Activated naive CD8-positive, alpha-beta T cell treated with anti-CD3 and anti-CD28 coated beads, Interleukin-2, amount 10 ng/mL, durations not matched to agents 7 days and 5 days (primary cell): ENCODE measurements at regions not wholly inside any gene's neighbourhood (a gene's known extent, or its start where the extent isn't known, plus 50 kb on each side); places are given as distances from the start of the nearest gene placed in this dataset.

Experiments used
- ATAC-seq: fragments of 150-1000 bp; cut with Tn5 transposase; one replicate; pipeline ENCODE4 v1.10.0; 2021; ENCODE audit warnings: low read depth, moderate library complexity
- POLR2A ChIA-PET: fragments of 350-600 bp; sonication (Branson Sonifier 250); formaldehyde crosslinking; loops from one replicate; lab custom pipeline; 2021; ENCODE audit warnings: antibody characterized with exemption; lab: Charles Lee
- DNase-seq: peaks from one replicate; pipeline ENCODE4 v3.0.0; 2021
- H3K27ac Mint-ChIP-seq: one replicate; pipeline ENCODE4 v1.8.0; 2022; ENCODE audit warnings: mild to moderate bottlenecking, mixed read lengths
- H3K27me3 Mint-ChIP-seq: one replicate; pipeline ENCODE4 v1.8.0; 2022; ENCODE audit warnings: mild to moderate bottlenecking, moderate library complexity, mixed read lengths
- H3K36me3 Mint-ChIP-seq: one replicate; pipeline ENCODE4 v1.8.0; 2021; ENCODE audit warnings: mild to moderate bottlenecking, mixed read lengths
- H3K4me1 Mint-ChIP-seq: one replicate; pipeline ENCODE4 v1.8.0; 2021; ENCODE audit warnings: mixed read lengths
- H3K4me3 Mint-ChIP-seq: one replicate; pipeline ENCODE4 v1.8.0; 2022; ENCODE audit warnings: mild to moderate bottlenecking, moderate library complexity, mixed read lengths
- H3K9me3 Mint-ChIP-seq: one replicate; pipeline ENCODE4 v1.8.0; 2021; ENCODE audit warnings: mixed read lengths

- POLR2A ChIA-PET, result no interaction called here
- Mint-ChIP-seq H3K27me3 (no peaks in the 10 kb centered on the region), H3K27ac (no peak overlapping the region)
Measured at GRCh38 chr2:17282245-17282644, 236.0 kb downstream of the RAD51AP2 start.

DNA sequence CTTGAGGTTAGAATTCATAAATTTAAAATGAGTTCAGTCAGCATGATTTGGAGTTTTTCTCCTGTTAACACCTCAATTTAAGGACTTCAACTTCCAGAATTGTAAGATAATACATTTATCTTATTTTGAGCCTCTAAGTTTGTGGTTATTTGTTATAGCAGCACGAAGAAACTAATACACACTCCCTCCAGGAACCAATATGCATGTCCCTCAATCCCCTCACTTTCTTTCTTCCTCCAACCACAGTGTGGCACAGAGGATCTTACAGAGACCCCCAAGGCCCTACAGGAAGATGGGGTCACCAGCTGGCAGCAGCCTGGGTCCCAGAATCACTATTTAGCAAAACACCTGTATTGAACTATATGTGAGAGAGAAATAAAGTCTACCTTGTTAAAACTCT lies 242.0 kb downstream of the RAD51AP2 start:
- no peak for ATAC-seq
- H3K4me3 Mint-ChIP-seq, result no peak overlapping the region
- POLR2A ChIA-PET, result no interaction called here
- H3K36me3 Mint-ChIP-seq, result no peaks in the 10 kb centered on the region
- no peaks in the 10 kb centered on the region for H3K9me3 Mint-ChIP-seq
- DNase-seq, result no peak
- no peak overlapping the region for H3K27ac Mint-ChIP-seq
- H3K4me1 Mint-ChIP-seq, result no peaks in the 10 kb centered on the region
- H3K27me3 Mint-ChIP-seq, result no peaks in the 10 kb centered on the region

More at GRCh38 chr2:17282245-17282644, 236.0 kb downstream of the RAD51AP2 start:
- Mint-ChIP-seq H3K9me3 (peaks cover 4% of the 10 kb centered on the region), H3K4me3 (no peak overlapping the region), H3K4me1 (peaks cover 1% of the 10 kb centered on the region), H3K36me3 (no peaks in the 10 kb centered on the region)
- ATAC-seq (no peak), DNase-seq (no peak)

GRCh38 chr2:17272652-17273525 lies 245.4 kb downstream of the RAD51AP2 start:
- no peak overlapping the region for H3K27ac Mint-ChIP-seq
- POLR2A ChIA-PET, result no interaction called here
- no peak overlapping the region for H3K4me3 Mint-ChIP-seq
- no peaks in the 10 kb centered on the region for H3K4me1 Mint-ChIP-seq
- DNase-seq (no peak), ATAC-seq (no peak)
- no peaks in the 10 kb centered on the region for H3K36me3 Mint-ChIP-seq
- no peaks in the 10 kb centered on the region for H3K9me3 Mint-ChIP-seq
- no peaks in the 10 kb centered on the region for H3K27me3 Mint-ChIP-seq

DNA sequence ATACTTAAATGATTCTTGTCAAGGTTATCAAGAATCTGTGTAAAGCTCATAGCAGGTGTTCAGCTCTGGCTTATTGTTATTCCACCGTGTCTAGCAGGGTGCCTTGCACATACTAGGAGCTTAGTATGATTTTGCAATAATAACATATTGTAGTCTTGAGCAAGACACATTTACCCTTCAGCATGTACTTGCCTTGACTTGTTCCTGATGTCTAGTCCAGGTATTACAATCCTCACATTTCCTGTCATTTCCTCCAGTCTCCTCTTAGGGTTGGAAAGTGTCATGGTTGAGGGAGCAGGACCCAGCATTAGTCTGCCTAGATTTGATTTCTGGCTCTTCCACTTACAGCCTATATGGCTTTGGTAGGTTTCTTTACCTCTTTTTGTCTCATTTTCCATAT lies 246.1 kb downstream of the RAD51AP2 start:
- ATAC-seq (no peak), DNase-seq (no peak)
- Mint-ChIP-seq H3K36me3 (no peaks in the 10 kb centered on the region), H3K27ac (no peak overlapping the region), H3K9me3 (no peaks in the 10 kb centered on the region), H3K27me3 (no peaks in the 10 kb centered on the region), H3K4me3 (no peak overlapping the region), H3K4me1 (no peaks in the 10 kb centered on the region)
- POLR2A ChIA-PET, result interaction anchor here (0.5 kb wide), 1 partner anchor 326 kb away, joined by 3 read pairs; no protein-coding TSS in a partner anchor

GRCh38 chr2:17271416-17271815 lies 246.8 kb downstream of the RAD51AP2 start:
- H3K4me1 Mint-ChIP-seq, result no peaks in the 10 kb centered on the region
- no peaks in the 10 kb centered on the region for H3K9me3 Mint-ChIP-seq
- POLR2A ChIA-PET, result no interaction called here
- H3K27me3 Mint-ChIP-seq, result no peaks in the 10 kb centered on the region
- H3K36me3 Mint-ChIP-seq, result no peaks in the 10 kb centered on the region
- H3K4me3 Mint-ChIP-seq, result no peak overlapping the region
- ATAC-seq (no peak), DNase-seq (no peak)
- no peak overlapping the region for H3K27ac Mint-ChIP-seq

- no peak overlapping the region for H3K4me3 Mint-ChIP-seq
- no peak overlapping the region for H3K27ac Mint-ChIP-seq
- no peak for ATAC-seq
Measured at GRCh38 chr2:17270894-17271293, 247.3 kb downstream of the RAD51AP2 start.

GRCh38 chr2:17263570-17263968 lies 254.7 kb downstream of the RAD51AP2 start:
- no peaks in the 10 kb centered on the region for H3K4me1 Mint-ChIP-seq
- POLR2A ChIA-PET, result no interaction called here
- DNase-seq (no peak), ATAC-seq (no peak)
- H3K9me3 Mint-ChIP-seq, result no peaks in the 10 kb centered on the region
- no peak overlapping the region for H3K4me3 Mint-ChIP-seq
- no peaks in the 10 kb centered on the region for H3K36me3 Mint-ChIP-seq
- no peak overlapping the region for H3K27ac Mint-ChIP-seq
- H3K27me3 Mint-ChIP-seq, result no peaks in the 10 kb centered on the region

More at GRCh38 chr2:17270894-17271293, 247.3 kb downstream of the RAD51AP2 start:
- POLR2A ChIA-PET, result no interaction called here
- Mint-ChIP-seq H3K27me3 (no peaks in the 10 kb centered on the region), H3K4me1 (no peaks in the 10 kb centered on the region), H3K36me3 (no peaks in the 10 kb centered on the region), H3K9me3 (no peaks in the 10 kb centered on the region)
- DNase-seq, result no peak

DNA sequence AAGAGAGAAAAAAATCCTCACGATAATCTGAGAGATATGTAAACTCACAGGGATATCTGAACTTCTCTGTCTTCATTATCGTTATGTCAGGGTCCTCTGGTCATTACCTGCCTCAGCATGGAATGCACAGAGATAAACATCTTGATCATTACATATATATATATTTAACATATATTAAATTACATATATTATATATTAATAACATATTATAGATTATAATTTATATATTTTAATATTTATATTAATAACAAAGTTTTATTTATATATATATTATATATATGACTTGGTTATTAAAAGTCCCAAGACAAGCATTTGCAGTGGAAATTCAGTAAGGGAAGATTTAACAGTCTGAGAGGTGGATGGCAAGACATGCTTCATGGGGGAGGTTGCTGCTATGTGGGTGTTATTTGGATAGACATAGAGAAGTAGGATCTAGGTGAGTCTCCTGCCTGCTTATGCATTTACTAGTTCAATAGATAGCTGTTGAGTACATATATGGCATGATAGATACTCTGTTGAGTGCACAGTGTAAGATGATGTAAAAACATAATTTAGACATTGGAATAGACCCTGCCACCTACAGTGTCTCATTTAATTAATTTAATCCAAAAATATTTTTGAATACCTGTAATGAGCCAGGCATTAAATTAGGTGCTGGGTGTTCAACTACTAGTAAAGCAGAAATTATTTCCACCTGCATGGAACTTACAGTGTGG lies 255.2 kb downstream of the RAD51AP2 start:
- no peaks in the 10 kb centered on the region for H3K4me1 Mint-ChIP-seq
- H3K36me3 Mint-ChIP-seq, result no peaks in the 10 kb centered on the region
- H3K9me3 Mint-ChIP-seq, result no peaks in the 10 kb centered on the region
- no peaks in the 10 kb centered on the region for H3K27me3 Mint-ChIP-seq
- ATAC-seq (no peak), DNase-seq (no peak)
- H3K27ac Mint-ChIP-seq, result no peak overlapping the region
- no peak overlapping the region for H3K4me3 Mint-ChIP-seq
- POLR2A ChIA-PET, result no interaction called here

- no peak overlapping the region for H3K27ac Mint-ChIP-seq
- no peak overlapping the region for H3K4me3 Mint-ChIP-seq
- H3K36me3 Mint-ChIP-seq, result no peaks in the 10 kb centered on the region
- no peaks in the 10 kb centered on the region for H3K9me3 Mint-ChIP-seq
- ATAC-seq (no peak), DNase-seq (no peak)
- no peaks in the 10 kb centered on the region for H3K27me3 Mint-ChIP-seq
- H3K4me1 Mint-ChIP-seq, result no peaks in the 10 kb centered on the region
- POLR2A ChIA-PET, result no interaction called here
Measured at GRCh38 chr2:17259613-17260012, 258.6 kb downstream of the RAD51AP2 start.

DNA sequence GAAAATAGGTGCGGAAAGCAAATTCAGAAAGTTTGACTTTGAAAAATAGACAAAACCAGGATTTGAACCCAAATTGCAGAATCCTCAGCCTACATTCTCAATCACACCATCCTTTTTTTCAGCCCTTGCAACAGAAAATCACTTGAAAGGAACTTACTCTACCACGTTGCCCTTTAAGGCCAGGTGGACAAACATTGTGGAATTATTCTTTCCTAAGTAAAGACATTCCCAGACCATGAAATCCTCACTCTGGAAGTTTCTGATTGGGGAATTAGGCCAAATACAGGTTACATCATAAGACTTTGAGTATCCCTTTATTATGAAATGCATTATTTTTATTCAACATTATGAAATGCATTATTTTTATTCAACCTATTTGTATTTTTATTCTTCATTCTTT lies 259.4 kb downstream of the RAD51AP2 start:
- DNase-seq, result no peak
- Mint-ChIP-seq H3K4me3 (no peak overlapping the region), H3K27ac (no peak overlapping the region), H3K36me3 (no peaks in the 10 kb centered on the region), H3K9me3 (no peaks in the 10 kb centered on the region), H3K27me3 (no peaks in the 10 kb centered on the region), H3K4me1 (no peaks in the 10 kb centered on the region)
- POLR2A ChIA-PET, result no interaction called here
- ATAC-seq, result no peak

DNA sequence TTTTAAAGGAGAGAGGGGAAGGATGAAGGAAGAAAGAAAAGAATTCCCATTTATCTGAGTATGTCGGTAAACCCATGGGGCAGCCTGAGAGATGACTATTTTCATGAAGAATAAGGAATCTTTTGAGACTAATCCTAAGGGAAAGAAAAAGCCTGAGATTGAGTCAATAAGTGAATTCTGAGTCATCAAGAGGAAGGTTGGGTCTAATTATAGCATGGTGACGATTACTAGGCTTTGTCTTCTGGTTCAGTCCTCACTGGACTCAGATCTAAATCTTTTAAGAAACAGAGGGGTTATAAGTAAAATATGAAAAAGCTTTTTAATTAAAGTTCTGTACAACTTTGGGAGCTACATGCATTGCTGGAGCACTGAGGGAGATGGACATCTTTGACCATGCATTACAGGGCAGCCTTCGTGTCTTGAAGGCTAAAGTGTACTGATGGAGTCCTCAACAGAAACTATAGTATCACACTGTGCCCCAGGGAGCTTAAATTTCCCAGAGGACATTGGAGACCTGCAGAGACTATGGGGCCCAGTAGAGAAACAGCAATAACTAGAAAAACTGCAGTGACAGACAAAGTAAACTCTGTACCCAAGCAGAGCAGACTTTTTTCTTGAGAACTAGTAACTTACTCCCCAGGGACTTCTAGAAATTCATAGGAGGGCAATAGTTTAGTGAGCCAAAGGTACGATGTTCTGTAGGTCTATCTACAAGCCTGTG lies 260.9 kb downstream of the RAD51AP2 start:
- no peaks in the 10 kb centered on the region for H3K36me3 Mint-ChIP-seq
- no peaks in the 10 kb centered on the region for H3K9me3 Mint-ChIP-seq
- no peaks in the 10 kb centered on the region for H3K4me1 Mint-ChIP-seq
- POLR2A ChIA-PET, result no interaction called here
- no peaks in the 10 kb centered on the region for H3K27me3 Mint-ChIP-seq
- no peak overlapping the region for H3K27ac Mint-ChIP-seq
- ATAC-seq (no peak), DNase-seq (no peak)
- H3K4me3 Mint-ChIP-seq, result no peak overlapping the region

DNA sequence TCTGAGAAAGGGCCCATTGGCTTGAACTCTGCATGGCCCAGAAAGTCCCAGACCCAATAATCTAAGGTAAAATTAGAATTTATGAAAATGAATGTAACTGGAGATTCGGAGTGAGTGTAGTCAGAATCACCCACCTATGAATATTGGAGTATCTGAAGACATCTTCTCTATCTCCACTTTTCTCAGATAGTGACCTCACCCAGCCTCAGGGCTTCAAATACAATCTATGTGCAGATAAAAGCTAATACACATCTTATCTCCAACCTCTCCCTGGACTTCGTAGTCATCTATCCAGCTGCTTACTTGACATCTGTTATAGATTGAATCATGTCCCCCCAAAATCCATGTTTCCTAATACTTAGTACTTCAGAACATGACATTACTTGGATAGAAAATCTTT lies 263.2 kb downstream of the RAD51AP2 start:
- Mint-ChIP-seq H3K4me1 (no peaks in the 10 kb centered on the region), H3K9me3 (no peaks in the 10 kb centered on the region), H3K4me3 (no peak overlapping the region), H3K36me3 (no peaks in the 10 kb centered on the region), H3K27ac (no peak overlapping the region), H3K27me3 (no peaks in the 10 kb centered on the region)
- POLR2A ChIA-PET, result no interaction called here
- ATAC-seq, result no peak
- no peak for DNase-seq

DNA sequence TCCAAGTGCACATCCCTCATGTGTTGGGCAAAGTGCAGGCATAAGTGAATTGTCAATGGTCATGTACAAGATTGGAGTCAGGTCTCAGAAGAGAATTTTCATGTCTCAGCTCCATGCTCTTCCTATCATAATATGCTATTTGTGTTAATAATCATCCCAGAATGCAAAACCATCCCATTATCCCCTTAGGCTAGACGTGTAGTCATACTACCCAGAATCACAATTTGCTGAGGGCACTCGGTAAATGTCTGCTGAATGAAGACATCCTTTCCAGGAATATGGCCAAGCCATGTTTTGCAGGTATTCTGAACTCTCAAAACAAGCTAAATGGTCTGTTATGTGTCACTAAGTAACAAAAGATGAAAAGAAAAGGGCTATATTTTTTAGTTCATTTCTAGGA lies 263.8 kb downstream of the RAD51AP2 start:
- Mint-ChIP-seq H3K4me1 (no peaks in the 10 kb centered on the region), H3K9me3 (no peaks in the 10 kb centered on the region), H3K4me3 (no peak overlapping the region), H3K27me3 (no peaks in the 10 kb centered on the region), H3K36me3 (no peaks in the 10 kb centered on the region), H3K27ac (no peak overlapping the region)
- ATAC-seq, result no peak
- POLR2A ChIA-PET, result no interaction called here
- DNase-seq, result no peak
